ENCODE measurements at regions not wholly inside any gene's neighbourhood (a gene's known extent, or its start where the extent isn't known, plus 50 kb on each side); places are given as distances from the start of the nearest gene placed in this dataset.

DNA sequence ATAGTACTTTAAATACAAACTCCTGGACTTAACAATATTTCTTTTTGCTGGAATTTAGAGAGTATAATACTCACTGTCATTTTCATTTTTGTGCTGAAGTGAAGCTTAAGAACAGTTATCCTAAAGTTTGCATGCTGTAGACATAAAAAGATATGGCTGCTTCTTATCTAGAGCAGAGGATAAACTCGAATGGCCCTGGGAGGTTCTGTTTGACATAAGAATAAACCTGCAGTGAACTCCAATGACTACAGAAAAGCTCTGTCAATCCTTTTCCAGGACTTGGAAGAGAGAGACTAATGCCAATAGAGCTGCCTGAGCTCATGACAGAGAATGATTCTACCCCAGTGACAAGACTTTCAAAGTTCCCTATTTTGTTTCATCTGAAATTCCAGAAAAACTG, 1017.8 kb upstream of the MIR17HG start:
- TF ChIP-seq, protein P1, sequence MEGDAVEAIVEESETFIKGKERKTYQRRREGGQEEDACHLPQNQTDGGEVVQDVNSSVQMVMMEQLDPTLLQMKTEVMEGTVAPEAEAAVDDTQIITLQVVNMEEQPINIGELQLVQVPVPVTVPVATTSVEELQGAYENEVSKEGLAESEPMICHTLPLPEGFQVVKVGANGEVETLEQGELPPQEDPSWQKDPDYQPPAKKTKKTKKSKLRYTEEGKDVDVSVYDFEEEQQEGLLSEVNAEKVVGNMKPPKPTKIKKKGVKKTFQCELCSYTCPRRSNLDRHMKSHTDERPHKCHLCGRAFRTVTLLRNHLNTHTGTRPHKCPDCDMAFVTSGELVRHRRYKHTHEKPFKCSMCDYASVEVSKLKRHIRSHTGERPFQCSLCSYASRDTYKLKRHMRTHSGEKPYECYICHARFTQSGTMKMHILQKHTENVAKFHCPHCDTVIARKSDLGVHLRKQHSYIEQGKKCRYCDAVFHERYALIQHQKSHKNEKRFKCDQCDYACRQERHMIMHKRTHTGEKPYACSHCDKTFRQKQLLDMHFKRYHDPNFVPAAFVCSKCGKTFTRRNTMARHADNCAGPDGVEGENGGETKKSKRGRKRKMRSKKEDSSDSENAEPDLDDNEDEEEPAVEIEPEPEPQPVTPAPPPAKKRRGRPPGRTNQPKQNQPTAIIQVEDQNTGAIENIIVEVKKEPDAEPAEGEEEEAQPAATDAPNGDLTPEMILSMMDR (IDR thresholded peaks at IDR 0.05): no peak
- TF ChIP-seq POLR2A (IDR thresholded peaks at IDR 0.05): no peak

All from gastroesophageal sphincter (tissue), 3 donors.